ENCODE measurements at regions not wholly inside any gene's neighbourhood (a gene's known extent, or its start where the extent isn't known, plus 50 kb on each side); places are given as distances from the start of the nearest gene placed in this dataset.
A peak's percentile ranks its signal among the peaks of the same experiment; 100 is the strongest.
"Not testable (repeated sequence)": the region's sequence is repeated elsewhere in the genome, so short reads cannot be mapped to it uniquely, and the experiment has no call there.

DNA sequence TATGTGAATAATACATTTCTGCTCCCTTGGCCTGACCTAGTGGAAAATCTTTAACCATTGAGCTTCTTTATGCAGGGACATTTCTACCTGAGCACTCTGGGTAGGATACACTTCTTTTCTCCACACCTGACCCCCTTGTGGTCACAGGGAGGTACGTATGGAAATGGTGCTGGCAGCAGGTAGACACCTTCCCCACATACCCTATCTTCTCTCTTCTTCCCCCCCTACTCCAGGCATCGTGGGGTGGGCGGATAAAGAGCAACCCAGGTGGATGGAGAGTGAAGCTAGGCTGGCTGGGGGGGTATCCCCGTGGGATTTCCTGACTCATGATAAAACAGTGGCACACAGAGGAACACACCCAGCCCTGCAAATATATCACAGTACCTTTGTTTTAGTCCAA is 312.1 kb downstream of the ARRDC4 start:
- DNase-seq (ENCODE audit: low read depth in 2 of 2): no peak

GRCh38 chr15:98276018-98276417 is 315.5 kb downstream of the ARRDC4 start:
- no peak for DNase-seq (ENCODE audit: low read depth in 2 of 2)

DNA sequence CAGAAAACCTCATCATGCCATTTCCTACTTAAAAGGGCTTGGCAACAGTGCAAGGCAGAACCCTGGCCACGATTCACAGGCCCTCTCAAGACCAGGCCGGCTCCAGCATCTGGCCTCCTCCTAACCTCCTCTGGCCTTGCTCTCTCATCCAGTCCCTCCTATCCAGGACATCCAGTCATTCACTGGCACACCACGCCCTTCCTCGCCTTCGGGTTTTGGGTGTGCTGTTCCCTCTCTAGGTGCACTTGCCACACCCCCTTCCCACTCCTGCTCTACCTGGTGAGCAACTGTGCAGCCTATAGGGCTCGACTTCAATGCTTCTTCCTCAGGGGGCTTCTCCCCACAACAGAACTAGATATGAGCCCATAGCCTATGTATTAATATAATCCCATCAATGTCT is 317.1 kb downstream of the ARRDC4 start:
- no peak for DNase-seq (ENCODE audit: low read depth in 2 of 2)

DNA sequence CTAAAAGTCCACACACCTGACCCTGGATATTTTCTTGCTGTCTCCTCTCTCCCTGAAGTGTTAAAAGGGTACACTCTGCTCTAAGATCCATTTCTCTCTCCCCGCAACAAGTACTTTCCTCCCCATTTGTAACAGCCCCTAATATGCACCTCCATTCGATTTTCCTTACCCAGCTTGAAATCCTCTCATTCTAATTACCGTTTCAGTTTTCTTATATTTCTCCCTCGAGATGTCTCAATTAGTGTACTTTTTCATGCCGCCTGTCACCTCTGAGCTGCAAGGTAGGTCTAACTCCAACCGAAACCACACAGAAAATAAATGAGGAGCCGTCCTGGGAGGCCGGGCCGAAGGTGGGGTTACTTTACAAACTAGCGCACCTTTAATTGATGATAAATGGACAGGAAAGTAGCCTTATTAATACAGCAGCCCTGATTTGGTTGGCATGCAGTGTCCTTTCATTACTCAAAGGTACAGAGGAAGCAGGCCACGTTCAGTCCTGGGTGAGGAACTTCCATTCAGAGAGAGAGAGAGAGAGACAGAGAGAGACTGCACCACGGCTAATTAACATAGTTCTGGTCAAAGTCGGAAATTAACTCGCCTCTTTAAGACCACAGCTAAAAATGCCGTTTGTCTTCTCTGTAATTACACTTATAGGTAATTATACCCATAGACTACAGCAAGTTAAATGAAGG is 319.9 kb downstream of the ARRDC4 start:
- DNase-seq (ENCODE audit: low read depth in 2 of 2): no peak

DNA sequence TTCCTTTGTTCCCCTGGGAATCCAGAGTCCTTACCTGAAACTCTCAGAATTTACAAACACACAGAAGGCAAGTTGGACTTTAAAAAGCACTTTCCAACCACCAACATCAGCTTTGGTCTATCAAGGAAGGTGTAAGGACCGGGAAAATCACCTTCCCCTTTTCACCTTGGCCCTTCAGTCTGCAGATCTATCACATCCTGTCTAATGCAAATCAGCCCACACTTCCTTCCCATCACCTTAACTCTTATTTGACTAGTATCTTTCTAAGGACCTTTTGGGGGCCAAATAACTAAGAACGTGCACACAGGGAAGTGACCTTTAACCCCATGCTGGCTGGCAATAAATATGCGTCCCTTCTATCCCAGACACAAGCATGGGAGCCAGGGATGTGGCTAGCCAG is 320.6 kb downstream of the ARRDC4 start:
- DNase-seq (ENCODE audit: low read depth in 2 of 2): no peak

GRCh38 chr15:98282656-98283332 is 322.3 kb downstream of the ARRDC4 start:
- DNase-seq (ENCODE audit: low read depth in 2 of 2): no peak

DNA sequence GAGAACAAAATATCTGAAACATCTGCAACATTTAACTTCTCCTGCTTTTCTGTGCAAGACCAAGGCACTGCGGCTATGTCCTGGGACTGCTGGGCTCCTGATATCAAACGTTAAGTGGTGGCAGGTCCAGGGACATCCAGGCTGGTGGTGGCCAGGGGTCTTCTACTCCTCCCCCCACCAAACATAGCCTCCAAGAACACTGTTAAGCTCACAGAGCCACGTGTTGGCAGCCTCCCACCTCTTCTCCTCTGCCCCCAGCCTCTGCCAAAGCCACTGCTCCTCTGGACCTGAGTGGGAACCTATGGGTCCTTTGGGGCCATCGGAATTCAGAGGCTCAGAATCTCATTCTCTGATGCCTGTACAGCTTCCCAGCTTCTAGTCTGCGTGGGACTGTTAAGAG is 325.7 kb downstream of the ARRDC4 start:
- no peak for DNase-seq (ENCODE audit: low read depth in 2 of 2)

- DNase-seq (ENCODE audit: low read depth in 2 of 2): no peak
These were observed 326.3 kb downstream of the ARRDC4 start for GRCh38 chr15:98286831-98287230.

DNA sequence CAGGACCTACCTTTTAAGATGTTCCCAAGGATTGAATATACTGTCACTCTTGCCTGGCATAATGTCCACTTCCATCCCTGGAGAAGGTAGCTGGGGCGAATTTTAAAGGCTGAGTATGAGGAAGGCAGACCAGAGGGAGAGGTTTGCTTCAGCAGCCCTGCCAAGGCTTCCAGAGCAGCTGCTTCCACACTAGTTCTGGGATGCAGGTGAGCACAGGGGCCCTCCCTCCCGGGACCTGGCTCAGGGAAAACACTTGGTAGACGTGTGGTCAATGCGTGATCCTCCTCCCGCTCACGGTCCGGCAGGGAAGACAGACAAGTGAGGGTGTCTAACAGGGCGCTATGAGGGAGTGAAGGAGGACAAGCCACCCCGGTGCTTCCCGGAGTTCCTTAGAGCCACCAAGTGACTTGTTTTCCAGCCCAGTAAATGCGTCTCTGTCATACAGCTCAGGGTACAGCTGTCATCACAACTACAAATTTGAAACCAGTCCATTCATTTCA is 327.6 kb downstream of the ARRDC4 start:
- no peak for DNase-seq (ENCODE audit: low read depth in 2 of 2)

DNA sequence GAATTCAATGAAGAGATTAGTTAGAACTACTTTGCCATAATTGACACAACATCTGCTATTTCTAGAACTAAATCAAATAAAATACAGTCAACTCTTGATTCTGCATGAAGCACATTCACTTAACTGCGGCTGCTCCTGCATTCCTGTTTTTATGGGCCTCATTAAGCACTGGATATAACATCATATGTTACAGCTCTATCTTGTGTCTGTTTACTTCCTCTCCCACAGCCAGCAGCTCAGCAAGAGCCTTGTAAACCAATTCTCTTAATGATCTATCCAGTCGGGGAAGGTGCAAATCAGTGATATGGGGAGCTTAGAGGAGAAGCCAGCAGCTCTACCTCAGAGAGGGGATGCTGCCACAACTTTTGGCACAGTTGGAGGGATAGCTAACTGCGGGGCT is 329.2 kb downstream of the ARRDC4 start:
- DNase-seq (ENCODE audit: low read depth in 2 of 2): no peak

GRCh38 chr15:98292442-98293240 is 332.1 kb downstream of the ARRDC4 start:
- DNase-seq (ENCODE audit: low read depth in 2 of 2): peak in 1 of 2 experiments; percentile 48

GRCh38 chr15:98294126-98294525 is 333.6 kb downstream of the ARRDC4 start:
- no peak for DNase-seq (ENCODE audit: low read depth in 2 of 2)

DNA sequence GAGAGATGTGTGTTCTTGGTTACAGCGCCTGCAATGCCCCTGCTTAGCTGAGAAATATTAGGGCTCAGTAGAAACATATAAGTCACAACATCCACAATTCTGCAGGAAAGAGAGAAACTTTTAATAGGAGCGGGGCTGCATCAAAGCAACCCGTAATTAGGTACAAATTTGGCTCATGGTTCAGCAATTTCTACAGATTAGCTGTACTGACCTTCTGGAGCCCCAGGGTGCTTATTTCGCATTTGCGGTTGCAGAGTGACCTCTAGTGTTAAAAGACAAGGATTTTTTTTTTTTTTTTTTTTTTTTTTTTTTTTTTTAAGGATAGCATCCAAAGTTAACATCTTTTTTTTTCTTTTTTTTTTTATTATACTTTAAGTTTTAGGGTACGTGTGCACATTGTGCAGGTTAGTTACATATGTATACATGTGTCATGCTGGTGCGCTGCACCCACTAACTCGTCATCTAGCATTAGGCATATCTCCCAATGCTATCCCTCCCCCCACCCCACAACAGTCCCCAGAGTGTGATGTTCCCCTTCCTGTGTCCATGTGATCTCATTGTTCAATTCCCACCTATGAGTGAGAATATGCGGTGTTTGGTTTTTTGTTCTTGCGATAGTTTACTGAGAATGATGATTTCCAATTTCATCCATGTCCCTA is 334.7 kb downstream of the ARRDC4 start:
- not testable (repeated sequence) for DNase-seq (ENCODE audit: low read depth in 2 of 2)

- no peak for DNase-seq (ENCODE audit: low read depth in 2 of 2)
These were observed 336.1 kb downstream of the ARRDC4 start for GRCh38 chr15:98296653-98297052.

GRCh38 chr15:98304371-98304770 is 343.9 kb downstream of the ARRDC4 start:
- no peak for DNase-seq (ENCODE audit: low read depth in 2 of 2)

- DNase-seq (ENCODE audit: low read depth in 2 of 2): no peak
These were observed 340.2 kb upstream of the IGF1R start for GRCh38 chr15:98308117-98308516.

GRCh38 chr15:98311566-98312188 is 336.7 kb upstream of the IGF1R start:
- DNase-seq (ENCODE audit: low read depth in 2 of 2): peak; percentile 43 to 74

DNA sequence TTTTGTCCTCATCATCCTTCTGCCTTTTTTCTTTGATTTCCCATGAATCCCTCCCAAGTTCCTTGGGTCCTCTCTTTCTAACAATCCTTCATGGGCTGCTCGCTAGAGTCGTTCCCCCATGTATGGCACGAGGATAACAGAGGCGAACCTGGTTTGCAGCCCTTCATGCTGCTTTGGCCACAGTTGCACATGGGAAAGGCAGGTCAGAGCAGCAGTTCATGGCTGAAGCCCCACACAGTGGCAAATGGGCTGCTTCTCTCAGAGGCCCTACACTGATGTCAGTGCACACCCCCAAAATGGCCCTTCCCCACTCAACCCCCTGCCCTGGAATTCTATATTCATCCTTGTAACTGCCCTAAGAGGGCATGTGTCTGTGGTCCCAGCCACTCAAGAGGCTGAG is 335.4 kb upstream of the IGF1R start:
- no peak for DNase-seq (ENCODE audit: low read depth in 2 of 2)

DNA sequence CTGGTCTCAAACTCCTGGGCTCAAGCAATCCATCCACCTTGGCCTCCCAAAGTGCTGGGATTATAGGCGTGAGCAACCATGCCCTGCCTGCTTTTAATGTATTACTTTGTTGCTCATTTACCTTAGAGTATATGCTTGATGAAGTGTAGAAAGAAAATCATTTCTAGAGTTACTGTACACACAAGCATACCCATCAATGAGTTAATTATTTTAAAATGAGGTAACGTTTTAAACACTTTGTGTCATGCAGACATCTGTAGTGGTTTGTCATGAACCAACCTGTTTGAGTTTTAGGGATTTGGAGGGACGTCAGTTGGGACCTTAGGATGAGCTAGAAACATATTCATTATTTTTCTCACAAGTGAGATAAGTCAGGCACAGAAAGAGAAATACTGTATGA is 332.4 kb upstream of the IGF1R start:
- no peak for DNase-seq (ENCODE audit: low read depth in 2 of 2)

- no peak for DNase-seq (ENCODE audit: low read depth in 2 of 2)
These were observed 326.4 kb upstream of the IGF1R start for GRCh38 chr15:98321896-98322295.

GRCh38 chr15:98322581-98322980 is 325.8 kb upstream of the IGF1R start:
- no peak for DNase-seq (ENCODE audit: low read depth in 2 of 2)
